Trophoblast cell (in vitro differentiated cells and primary cell): ENCODE measurements at regions not wholly inside any gene's neighbourhood (a gene's known extent, or its start where the extent isn't known, plus 50 kb on each side); places are given as distances from the start of the nearest gene placed in this dataset.

Experiments used
- DNase-seq, 2 donors: peaks; one replicate each; pipeline ENCODE4 v3.0.0-alpha.2; 2016
- H2AFZ ChIP-seq: 2 replicates; pipeline ENCODE4 v1.6.1; 2013; ENCODE audit warnings: low read length, moderate library complexity, mild to moderate bottlenecking; ENCODE audit not compliant: insufficient read depth, poor library complexity
- H2AK5ac ChIP-seq: 2 replicates; pipeline ENCODE4 v1.6.1; 2013; ENCODE audit warnings: mild to moderate bottlenecking, low read length
- H2BK120ac ChIP-seq: 2 replicates; pipeline ENCODE4 v1.6.1; 2013; ENCODE audit warnings: low read length, mild to moderate bottlenecking, moderate library complexity; ENCODE audit not compliant: insufficient read depth, poor library complexity
- H2BK12ac ChIP-seq: 2 replicates; pipeline ENCODE4 v1.6.1; 2013; ENCODE audit warnings: mild to moderate bottlenecking, low read length, moderate library complexity
- H2BK5ac ChIP-seq: 2 replicates; pipeline ENCODE4 v1.6.1; 2013; ENCODE audit warnings: low read length, low read depth, moderate library complexity, mild to moderate bottlenecking; ENCODE audit not compliant: poor library complexity
- H3K14ac ChIP-seq: 2 replicates; pipeline ENCODE4 v1.6.1; 2013; ENCODE audit warnings: mild to moderate bottlenecking, low read length
- H3K18ac ChIP-seq: 2 replicates; pipeline ENCODE4 v1.6.1; 2013; ENCODE audit warnings: mild to moderate bottlenecking, low read length
- H3K23ac ChIP-seq: 2 replicates; pipeline ENCODE4 v1.6.1; 2013; ENCODE audit warnings: low read length
- H3K27ac ChIP-seq: 2 replicates; pipeline ENCODE4 v1.5.1; 2013; ENCODE audit warnings: low read depth, mild to moderate bottlenecking, inconsistent platforms, low read length, moderate library complexity
- H3K27me3 ChIP-seq: 2 replicates; pipeline ENCODE4 v1.6.1; 2013; ENCODE audit warnings: inconsistent platforms, mild to moderate bottlenecking, low read length, moderate library complexity; ENCODE audit not compliant: insufficient read depth
- H3K36me3 ChIP-seq, 2 experiments: 1 replicate in 1 of 2; 2 replicates in 1 of 2; pipeline ENCODE4 v1.6.1; 2013; ENCODE audit warnings: low read length in 2 of 2, mild to moderate bottlenecking in 2 of 2, moderate library complexity in 1 of 2; ENCODE audit not compliant: insufficient read depth in 2 of 2, control insufficient read depth in 1 of 2
- H3K4ac ChIP-seq: 2 replicates; pipeline ENCODE4 v1.6.1; 2013; ENCODE audit warnings: low read depth, mild to moderate bottlenecking, low read length, moderate library complexity
- H3K4me1 ChIP-seq, 2 experiments: 1 replicate in 1 of 2; 2 replicates in 1 of 2; pipeline ENCODE4 v1.6.1; 2013; ENCODE audit warnings: low read length in 2 of 2, mild to moderate bottlenecking in 2 of 2, moderate library complexity in 1 of 2; ENCODE audit not compliant: insufficient read depth in 2 of 2, control insufficient read depth in 1 of 2
- H3K4me2 ChIP-seq: 2 replicates; pipeline ENCODE4 v1.6.1; 2013; ENCODE audit warnings: inconsistent platforms, mild to moderate bottlenecking, low read length, moderate library complexity
- H3K4me3 ChIP-seq: 2 replicates; pipeline ENCODE4 v1.5.1; 2013; ENCODE audit warnings: mild to moderate bottlenecking, low read depth, low read length, inconsistent platforms
- H3K79me1 ChIP-seq: one replicate; pipeline ENCODE4 v1.6.1; 2013; ENCODE audit warnings: low read length
- H3K79me2 ChIP-seq: 2 replicates; pipeline ENCODE4 v1.6.1; 2013; ENCODE audit warnings: low read length, mild to moderate bottlenecking; ENCODE audit not compliant: control insufficient read depth, insufficient read depth, poor library complexity
- H3K9ac ChIP-seq: 2 replicates; pipeline ENCODE4 v1.6.1; 2013; ENCODE audit warnings: mild to moderate bottlenecking, low read length
- H3K9me3 ChIP-seq: 2 replicates; pipeline ENCODE4 v1.6.1; 2013; ENCODE audit warnings: low read depth, mild to moderate bottlenecking, control low read depth, inconsistent platforms, low read length; ENCODE audit not compliant: insufficient read depth
- H4K12ac ChIP-seq: 2 replicates; pipeline ENCODE4 v1.6.1; 2013; ENCODE audit warnings: low read depth, mild to moderate bottlenecking, low read length, moderate library complexity
- H4K8ac ChIP-seq: 2 replicates; pipeline ENCODE4 v1.6.1; 2013; ENCODE audit warnings: low read depth, mild to moderate bottlenecking, low read length, moderate library complexity
- H4K91ac ChIP-seq: one replicate; pipeline ENCODE4 v1.6.1; 2013; ENCODE audit warnings: low read depth, mild to moderate bottlenecking, low read length, moderate library complexity
- WGBS: extraction: QIAGEN DNeasy Blood & Tissue Kit; methylation state at CpG from one replicate; pipeline ENCODE4 v1.1.7; 2013; ENCODE audit warnings: missing lambda C conversion rate; ENCODE audit not compliant: insufficient read length, insufficient coverage; ENCODE audit errors: extremely low coverage; 5-methylcytosine and 5-hydroxymethylcytosine counted together

DNA sequence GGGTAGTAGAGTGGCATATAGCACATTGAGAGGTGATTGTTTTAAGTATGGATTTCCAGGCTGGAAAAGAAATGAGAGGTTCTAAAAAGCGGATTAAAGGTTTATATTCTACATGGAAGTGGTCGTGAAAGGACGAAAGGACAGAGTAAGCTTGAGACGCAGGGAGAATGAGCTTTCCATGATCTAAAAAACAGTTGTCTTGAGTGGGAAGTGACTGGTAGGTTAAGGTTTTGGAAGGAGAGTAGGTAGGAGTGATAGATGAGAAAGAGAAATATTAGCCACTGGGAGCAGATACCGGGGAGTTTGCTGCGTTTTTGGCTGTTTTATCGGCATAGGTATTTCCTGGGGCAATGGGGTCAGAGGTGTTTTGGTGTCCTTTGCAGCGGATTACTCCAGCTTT lies 750.6 kb upstream of the ADGRB3 start:
- H3K9ac ChIP-seq: no peak overlapping the region

DNA sequence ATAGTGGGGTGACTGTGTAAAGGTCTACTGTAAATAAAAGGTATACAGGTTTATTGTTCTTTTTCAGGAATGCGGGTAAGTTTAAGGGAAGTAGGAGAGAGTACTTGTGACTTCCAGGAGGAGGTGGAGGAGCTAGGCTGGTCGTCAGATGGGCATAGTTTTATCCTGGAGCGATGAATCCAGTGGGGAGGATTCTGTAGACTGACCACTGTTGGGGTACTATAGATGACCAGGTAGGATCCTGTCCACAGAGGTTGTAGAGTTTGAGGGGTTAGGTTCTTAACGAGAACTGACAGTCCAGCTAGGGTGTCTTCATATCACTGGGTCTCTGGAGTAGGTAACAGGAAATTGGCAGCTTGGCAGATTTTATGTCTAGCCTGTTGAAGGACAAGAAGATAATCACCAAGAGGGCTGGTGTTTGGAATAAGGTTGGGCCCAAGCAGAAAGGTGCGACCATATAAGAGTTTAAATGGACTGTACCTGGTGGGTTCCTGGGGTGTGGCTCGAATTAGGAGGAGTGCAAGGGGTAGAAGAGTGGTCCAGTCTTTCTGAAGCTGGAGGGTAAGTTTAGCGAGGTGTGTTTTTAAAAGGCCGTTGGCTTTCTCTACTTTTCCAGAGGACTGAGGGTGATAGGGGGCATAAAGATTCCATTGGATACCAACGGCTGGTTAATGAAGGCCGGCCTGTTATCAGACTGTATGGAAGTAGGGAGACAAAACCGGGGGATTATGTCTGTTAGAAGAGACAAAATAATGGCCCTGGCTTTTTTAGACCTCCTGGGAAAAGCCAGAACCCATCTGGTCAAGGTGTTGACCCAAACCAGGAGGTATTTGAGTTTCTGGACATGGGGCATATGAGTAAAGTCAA lies 751.3 kb upstream of the ADGRB3 start:
- Histone ChIP-seq H2BK12ac (peak overlapping the region; percentile 62), H3K4ac (no peak overlapping the region), H3K36me3 (peaks cover 0 to 1% of the 10 kb centered on the region in 2 experiments), H3K79me1 (peaks cover 10% of the 10 kb centered on the region), H2BK5ac (no peak overlapping the region), H4K91ac (peak overlapping the region; percentile 9), H3K18ac (no peak overlapping the region), H3K4me1 (peaks cover 4 to 7% of the 10 kb centered on the region in 2 experiments), H2AK5ac (no peak overlapping the region), H3K4me2 (no peak overlapping the region), H3K27me3 (no peaks in the 10 kb centered on the region), H3K79me2 (no peaks in the 10 kb centered on the region), H2AFZ (no peak overlapping the region), H4K12ac (no peak overlapping the region), H3K4me3 (no peak overlapping the region), H3K27ac (no peak overlapping the region), H4K8ac (no peak overlapping the region), H3K23ac (no peak overlapping the region), H3K9ac (no peak overlapping the region), H2BK120ac (no peak overlapping the region), H3K9me3 (peaks cover 3% of the 10 kb centered on the region), H3K14ac (no peak overlapping the region)
- DNase-seq: no peak
- no CpG with 5 or more reads among the region's 11 CpGs for WGBS

More for the DNA sequence above, 750.6 kb upstream of the ADGRB3 start:
- Histone ChIP-seq H4K12ac (no peak overlapping the region), H3K4ac (no peak overlapping the region), H3K79me2 (no peaks in the 10 kb centered on the region), H3K4me2 (no peak overlapping the region), H3K4me3 (no peak overlapping the region), H2BK12ac (peak overlapping the region; percentile 25), H2BK5ac (no peak overlapping the region), H3K79me1 (peaks cover 14% of the 10 kb centered on the region), H3K27me3 (no peaks in the 10 kb centered on the region), H3K27ac (no peak overlapping the region), H4K8ac (no peak overlapping the region), H3K4me1 (peaks cover 4 to 7% of the 10 kb centered on the region in 2 experiments), H3K18ac (no peak overlapping the region), H3K36me3 (peaks cover 0 to 1% of the 10 kb centered on the region in 2 experiments), H3K23ac (no peak overlapping the region), H2AFZ (no peak overlapping the region), H4K91ac (no peak overlapping the region), H3K14ac (no peak overlapping the region), H2AK5ac (no peak overlapping the region), H2BK120ac (no peak overlapping the region), H3K9me3 (peaks cover 3% of the 10 kb centered on the region)
- WGBS: 100% methylated on average over 1 of the region's 8 CpGs
- no peak for DNase-seq

DNA sequence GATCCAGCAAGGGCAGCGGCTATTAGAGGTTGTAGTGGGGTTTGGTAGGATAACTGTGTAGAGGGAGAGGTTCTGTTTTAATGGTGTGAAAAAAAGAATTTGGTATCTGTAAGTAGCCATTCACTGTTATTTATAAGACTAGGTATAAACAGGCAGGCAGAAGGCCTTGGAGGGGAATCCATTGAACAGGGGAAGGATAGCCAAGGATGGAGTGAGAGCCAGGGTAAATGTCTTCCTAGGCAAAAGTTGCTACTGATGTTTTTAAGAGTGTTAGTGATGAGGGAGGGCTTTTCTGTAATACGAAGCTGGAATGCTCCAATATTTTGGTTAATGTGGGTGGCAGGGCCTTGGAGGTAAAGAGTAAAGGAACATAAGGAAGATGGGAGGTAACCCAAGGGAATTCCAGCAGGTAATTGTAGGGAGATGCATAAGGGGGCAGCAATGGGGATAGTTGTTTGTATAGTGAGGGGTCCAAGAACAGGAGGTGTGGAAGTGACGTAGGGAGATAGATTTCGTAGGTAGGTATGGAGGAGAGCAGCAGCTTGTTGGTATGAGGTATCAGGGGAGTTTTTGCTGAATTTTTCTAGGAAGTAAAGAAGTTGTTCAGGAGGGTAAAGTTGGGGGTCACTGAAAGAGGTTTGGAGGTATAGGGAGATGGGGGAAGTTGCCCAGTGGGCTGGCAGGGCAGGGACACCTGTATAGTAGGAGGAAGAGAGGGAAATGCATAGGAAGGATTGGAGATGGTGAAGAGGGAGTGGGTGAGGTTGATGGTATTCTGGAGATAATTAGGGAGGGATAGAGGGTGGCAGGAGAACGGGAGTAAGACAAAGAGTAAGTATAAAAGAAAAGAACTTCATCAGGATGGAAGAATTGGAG lies 752.4 kb upstream of the ADGRB3 start:
- no peak overlapping the region for H2AK5ac ChIP-seq
- H2BK120ac ChIP-seq: peak overlapping the region; percentile 55
- H4K8ac ChIP-seq: no peak overlapping the region
- H4K91ac ChIP-seq: peak overlapping the region; percentile 20
- H3K23ac ChIP-seq: no peak overlapping the region
- H3K27me3 ChIP-seq: no peaks in the 10 kb centered on the region
- H3K18ac ChIP-seq: no peak overlapping the region
- H3K36me3 ChIP-seq: peaks cover 0 to 1% of the 10 kb centered on the region in 2 experiments
- H3K14ac ChIP-seq: no peak overlapping the region
- no peak overlapping the region for H3K4ac ChIP-seq
- H2BK5ac ChIP-seq: peak overlapping the region; percentile 4
- H3K9ac ChIP-seq: no peak overlapping the region
- H3K79me1 ChIP-seq: peaks cover 9% of the 10 kb centered on the region
- peak overlapping the region; percentile 21 for H3K27ac ChIP-seq
- H3K79me2 ChIP-seq: no peaks in the 10 kb centered on the region
- H3K4me3 ChIP-seq: no peak overlapping the region
- peaks cover 4 to 7% of the 10 kb centered on the region in 2 experiments for H3K4me1 ChIP-seq
- WGBS: 100% methylated on average over 2 of the region's 5 CpGs
- peak overlapping the region; percentile 45 for H2BK12ac ChIP-seq
- no peak overlapping the region for H4K12ac ChIP-seq
- no peak overlapping the region for H2AFZ ChIP-seq
- no peak for DNase-seq
- no peak overlapping the region for H3K4me2 ChIP-seq
- peaks cover 2% of the 10 kb centered on the region for H3K9me3 ChIP-seq

- H3K27me3 ChIP-seq: no peaks in the 10 kb centered on the region
- no peaks in the 10 kb centered on the region for H3K36me3 ChIP-seq
- peak overlapping the region; percentile 22 for H4K8ac ChIP-seq
- no peak overlapping the region for H2AK5ac ChIP-seq
- peak overlapping the region; percentile 72 for H3K27ac ChIP-seq
- no peak overlapping the region for H3K4me3 ChIP-seq
- H3K4me2 ChIP-seq: no peak overlapping the region
- no peak overlapping the region for H3K9ac ChIP-seq
- H2AFZ ChIP-seq: no peak overlapping the region
- H3K79me1 ChIP-seq: peaks cover 7% of the 10 kb centered on the region
- no peak overlapping the region for H4K12ac ChIP-seq
- no peak overlapping the region for H3K23ac ChIP-seq
- peak overlapping the region; percentile 87 for H2BK120ac ChIP-seq
- no peak overlapping the region for H3K4ac ChIP-seq
- H4K91ac ChIP-seq: peak overlapping the region; percentile 72
- H2BK5ac ChIP-seq: peak overlapping the region; percentile 89
- no peak for DNase-seq
- H2BK12ac ChIP-seq: no peak overlapping the region
- H3K79me2 ChIP-seq: no peaks in the 10 kb centered on the region
- peaks cover 4 to 7% of the 10 kb centered on the region in 2 experiments for H3K4me1 ChIP-seq
- WGBS: no CpG with 5 or more reads among the region's 4 CpGs
- no peaks in the 10 kb centered on the region for H3K9me3 ChIP-seq
- no peak overlapping the region for H3K18ac ChIP-seq
- H3K14ac ChIP-seq: no peak overlapping the region
Measured at GRCh38 chr6:67881706-67882065, 753.4 kb upstream of the ADGRB3 start.
